GM12872 (cell line): ENCODE measurements at regions not wholly inside any gene's neighbourhood (a gene's known extent, or its start where the extent isn't known, plus 50 kb on each side); places are given as distances from the start of the nearest gene placed in this dataset.

Source experiments
- TF ChIP-seq, protein P1 (sequence below): IDR thresholded peaks from 3 replicates; pipeline ENCODE4 v1.5.1; 2011; ENCODE audit warnings: low read depth, mild to moderate bottlenecking, low read length, moderate library complexity; ENCODE audit not compliant: insufficient read depth

DNA sequence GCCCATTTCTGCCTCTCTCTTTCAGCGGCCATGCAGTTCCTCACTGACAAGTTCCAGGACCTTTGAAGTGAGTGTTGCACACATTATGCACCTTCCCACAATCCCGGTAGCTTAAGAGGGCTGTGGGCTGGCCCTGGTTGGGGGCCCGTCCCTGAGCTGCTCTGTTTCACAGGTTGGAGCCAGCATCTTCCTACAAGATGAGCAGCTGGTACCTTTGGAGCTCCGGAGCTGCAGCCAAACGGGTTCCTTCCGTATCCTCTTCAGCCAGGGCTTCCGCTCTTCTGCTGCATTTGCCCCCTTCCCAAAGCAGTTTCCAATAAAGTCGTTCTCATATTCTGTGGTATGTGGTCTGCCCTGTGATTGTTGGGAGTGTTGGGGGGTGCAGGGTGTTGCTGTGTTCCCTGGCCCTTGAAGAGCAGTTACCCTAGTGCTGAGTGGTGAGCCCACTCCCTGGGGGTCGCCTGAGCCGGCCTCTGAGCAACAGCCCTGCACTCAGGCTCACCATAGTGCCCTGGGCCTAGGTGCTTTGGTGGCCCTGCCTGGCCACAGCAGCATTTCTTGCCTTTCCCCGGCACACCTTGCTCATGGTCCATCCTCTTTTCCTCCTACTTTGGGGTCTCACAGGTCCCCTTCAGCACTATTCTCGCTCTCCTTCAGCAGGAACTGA lies 60.4 kb downstream of the CXorf49B start:
- TF ChIP-seq, protein P1, sequence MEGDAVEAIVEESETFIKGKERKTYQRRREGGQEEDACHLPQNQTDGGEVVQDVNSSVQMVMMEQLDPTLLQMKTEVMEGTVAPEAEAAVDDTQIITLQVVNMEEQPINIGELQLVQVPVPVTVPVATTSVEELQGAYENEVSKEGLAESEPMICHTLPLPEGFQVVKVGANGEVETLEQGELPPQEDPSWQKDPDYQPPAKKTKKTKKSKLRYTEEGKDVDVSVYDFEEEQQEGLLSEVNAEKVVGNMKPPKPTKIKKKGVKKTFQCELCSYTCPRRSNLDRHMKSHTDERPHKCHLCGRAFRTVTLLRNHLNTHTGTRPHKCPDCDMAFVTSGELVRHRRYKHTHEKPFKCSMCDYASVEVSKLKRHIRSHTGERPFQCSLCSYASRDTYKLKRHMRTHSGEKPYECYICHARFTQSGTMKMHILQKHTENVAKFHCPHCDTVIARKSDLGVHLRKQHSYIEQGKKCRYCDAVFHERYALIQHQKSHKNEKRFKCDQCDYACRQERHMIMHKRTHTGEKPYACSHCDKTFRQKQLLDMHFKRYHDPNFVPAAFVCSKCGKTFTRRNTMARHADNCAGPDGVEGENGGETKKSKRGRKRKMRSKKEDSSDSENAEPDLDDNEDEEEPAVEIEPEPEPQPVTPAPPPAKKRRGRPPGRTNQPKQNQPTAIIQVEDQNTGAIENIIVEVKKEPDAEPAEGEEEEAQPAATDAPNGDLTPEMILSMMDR = no peak

DNA sequence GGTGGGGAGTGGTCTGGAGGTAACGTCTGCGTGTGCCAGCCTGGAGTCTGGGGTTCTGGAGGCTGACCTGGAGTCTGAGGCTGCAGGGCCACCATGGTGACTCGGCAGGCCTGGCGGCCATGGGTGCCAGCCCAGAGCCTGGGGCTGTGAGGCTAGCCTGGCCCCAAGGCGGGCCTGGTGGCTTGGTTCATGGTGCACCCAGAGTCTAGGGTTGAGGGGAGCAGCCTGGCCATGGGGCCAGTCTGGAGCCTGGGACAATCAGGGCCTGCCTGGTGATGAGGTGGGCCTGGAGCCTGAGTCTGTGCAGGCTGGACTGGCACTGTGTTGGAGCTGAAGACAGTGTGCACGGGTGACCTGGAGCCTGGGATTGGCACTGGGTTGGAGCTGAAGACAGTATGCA lies 64.9 kb downstream of the CXorf49B start:
- TF ChIP-seq, protein P1 = no peak

DNA sequence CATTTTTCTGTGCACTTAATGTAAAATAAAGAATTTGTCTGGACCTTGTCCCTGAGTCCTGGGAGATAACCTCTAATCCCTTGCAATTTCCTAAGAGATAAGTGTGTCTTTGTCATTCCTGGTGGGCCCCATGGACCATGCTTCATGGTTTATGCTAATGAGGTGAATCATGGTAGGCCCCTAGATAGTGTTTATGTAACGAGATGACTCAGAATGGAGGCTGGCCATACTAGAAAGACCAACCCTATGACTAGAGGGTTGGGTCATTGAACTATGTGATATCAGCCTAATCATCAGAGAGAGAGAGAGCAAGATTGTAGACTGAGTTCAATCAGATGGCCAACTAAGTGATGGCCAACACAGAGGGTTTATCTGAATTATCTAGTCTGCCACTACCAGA lies 64.2 kb upstream of the NHSL2 start:
- TF ChIP-seq, protein P1 = no peak

DNA sequence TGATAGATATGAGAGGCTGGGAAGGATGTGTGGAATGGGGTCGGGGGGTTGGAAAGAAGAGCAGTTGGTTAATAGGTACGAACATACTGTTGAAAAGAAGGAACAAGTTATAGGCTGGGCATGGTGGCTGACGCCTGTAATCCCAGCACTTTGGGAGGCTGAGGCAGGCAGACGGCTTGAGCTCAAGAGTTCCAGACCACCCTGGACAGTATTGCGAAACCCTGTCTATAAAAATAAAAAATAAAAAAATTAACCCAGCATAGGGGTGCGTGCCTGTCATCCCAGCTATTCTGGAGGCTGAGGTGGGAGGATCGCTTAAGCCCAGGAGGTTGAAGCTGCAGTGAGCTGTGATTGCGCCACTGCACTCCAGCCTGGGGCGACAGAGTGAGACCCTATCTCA lies 58.5 kb upstream of the NHSL2 start:
- TF ChIP-seq, protein P1 = no peak

DNA sequence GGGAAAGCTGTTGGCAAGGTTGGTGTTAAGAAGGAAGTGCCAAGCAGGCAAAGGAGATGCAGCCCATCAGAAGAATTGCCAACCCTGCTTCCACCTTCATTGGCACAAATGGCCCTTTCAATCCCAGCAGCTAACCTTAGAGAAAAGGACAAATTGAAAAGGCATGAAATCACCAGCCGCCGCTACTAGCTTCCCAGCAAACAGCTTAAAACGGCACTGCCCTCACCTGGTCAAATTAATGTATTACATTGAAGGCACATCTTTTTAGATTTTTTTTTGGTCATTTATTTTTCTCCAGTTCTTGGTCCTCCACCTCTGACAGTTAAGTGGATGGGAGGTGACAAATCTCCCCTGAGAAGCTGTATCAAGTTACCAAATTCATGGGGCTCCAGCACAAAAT lies 51.0 kb upstream of the NHSL2 start:
- TF ChIP-seq, protein P1 = peak; percentile 52; the same call in 1 of the 3 replicates
